GM12875 (cell line): ENCODE measurements at regions not wholly inside any gene's neighbourhood (a gene's known extent, or its start where the extent isn't known, plus 50 kb on each side); places are given as distances from the start of the nearest gene placed in this dataset.

Source experiments
- H3K4me3 ChIP-seq: one replicate; pipeline ENCODE4 v1.5.1; 2011; ENCODE audit warnings: low read depth, low read length, control low read depth
- TF ChIP-seq, protein P1 (sequence below): IDR thresholded peaks from 2 replicates; pipeline ENCODE4 v1.5.1; 2011; ENCODE audit warnings: low read depth, mild to moderate bottlenecking, control low read depth, inconsistent platforms, low read length, moderate library complexity, borderline replicate concordance; ENCODE audit not compliant: insufficient read depth

DNA sequence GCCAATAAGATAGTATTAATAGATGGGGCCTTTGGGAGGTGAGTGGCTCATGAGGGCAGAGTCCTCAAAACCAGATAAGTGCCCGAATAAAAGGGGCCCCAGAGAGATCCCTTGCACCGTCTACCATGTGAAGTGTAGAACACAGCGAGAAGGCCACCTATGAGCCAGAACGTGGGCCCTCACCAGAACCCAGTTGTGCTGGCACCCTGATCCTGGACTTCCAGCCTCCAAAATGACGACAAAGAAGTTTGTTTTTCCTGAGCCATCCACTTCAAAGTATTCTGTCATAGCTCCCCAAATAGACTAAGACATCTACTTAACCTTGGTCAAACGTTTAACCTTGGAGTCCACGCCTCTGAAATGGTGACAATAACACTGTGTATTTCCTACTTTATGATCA, 158.1 kb downstream of the EFNB2 start:
- no peak overlapping the region for H3K4me3 ChIP-seq
- TF ChIP-seq, protein P1, sequence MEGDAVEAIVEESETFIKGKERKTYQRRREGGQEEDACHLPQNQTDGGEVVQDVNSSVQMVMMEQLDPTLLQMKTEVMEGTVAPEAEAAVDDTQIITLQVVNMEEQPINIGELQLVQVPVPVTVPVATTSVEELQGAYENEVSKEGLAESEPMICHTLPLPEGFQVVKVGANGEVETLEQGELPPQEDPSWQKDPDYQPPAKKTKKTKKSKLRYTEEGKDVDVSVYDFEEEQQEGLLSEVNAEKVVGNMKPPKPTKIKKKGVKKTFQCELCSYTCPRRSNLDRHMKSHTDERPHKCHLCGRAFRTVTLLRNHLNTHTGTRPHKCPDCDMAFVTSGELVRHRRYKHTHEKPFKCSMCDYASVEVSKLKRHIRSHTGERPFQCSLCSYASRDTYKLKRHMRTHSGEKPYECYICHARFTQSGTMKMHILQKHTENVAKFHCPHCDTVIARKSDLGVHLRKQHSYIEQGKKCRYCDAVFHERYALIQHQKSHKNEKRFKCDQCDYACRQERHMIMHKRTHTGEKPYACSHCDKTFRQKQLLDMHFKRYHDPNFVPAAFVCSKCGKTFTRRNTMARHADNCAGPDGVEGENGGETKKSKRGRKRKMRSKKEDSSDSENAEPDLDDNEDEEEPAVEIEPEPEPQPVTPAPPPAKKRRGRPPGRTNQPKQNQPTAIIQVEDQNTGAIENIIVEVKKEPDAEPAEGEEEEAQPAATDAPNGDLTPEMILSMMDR: no peak

DNA sequence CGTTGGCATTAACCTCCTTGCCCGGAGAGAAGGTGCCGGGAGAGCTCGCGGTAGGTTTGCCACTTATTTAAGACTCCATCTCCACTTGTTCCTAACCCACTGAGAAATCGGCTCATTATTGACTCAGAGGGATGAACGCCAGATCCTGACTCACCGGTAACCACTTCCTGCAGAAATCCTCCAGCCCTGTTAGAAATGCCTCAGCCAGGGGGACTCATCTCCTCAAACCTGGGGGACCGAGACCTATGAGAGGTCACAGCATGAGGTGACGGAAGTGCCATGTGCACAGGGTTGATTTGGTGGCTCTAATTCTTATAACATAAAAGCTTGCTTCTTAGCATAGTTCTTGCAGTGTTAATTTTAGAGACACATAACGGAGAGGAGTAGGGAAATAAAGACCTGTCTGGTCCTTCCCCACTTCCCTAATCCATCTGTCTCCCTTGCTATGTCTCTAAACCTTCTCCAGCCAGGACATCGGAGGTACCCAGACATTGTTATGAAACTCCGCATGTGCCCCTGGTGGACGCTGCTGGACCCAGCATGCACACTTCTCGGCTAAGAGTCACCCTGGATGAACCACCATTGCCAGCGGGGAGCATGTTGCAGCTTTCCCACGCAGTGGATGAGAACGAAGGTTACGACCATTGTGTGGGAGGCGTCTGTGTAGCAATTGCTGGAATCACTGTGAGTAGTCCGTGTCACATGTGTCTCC, 158.9 kb downstream of the EFNB2 start:
- TF ChIP-seq, protein P1: no peak
- no peak overlapping the region for H3K4me3 ChIP-seq

DNA sequence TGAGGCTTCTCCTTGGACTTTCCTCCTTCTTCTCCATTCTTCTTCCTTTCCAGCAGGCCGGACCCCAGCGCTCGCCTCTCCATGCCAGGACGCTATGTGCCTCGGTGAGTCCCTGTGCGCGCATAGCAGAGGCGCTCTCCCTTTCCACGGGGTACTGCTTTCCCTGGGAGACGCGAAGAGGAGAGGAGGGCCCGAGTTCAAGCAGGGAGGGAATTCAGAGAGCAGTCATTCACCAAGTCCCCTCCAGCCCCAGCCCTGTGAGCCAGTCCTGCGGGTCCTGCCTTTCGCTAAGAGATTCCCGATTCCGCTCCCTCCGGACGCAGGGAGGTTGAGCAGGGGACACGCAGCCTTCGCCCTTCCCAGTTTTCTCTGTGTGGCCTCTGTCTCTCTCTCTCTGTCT, 160.4 kb downstream of the EFNB2 start:
- H3K4me3 ChIP-seq: no peak overlapping the region
- TF ChIP-seq, protein P1: no peak

DNA sequence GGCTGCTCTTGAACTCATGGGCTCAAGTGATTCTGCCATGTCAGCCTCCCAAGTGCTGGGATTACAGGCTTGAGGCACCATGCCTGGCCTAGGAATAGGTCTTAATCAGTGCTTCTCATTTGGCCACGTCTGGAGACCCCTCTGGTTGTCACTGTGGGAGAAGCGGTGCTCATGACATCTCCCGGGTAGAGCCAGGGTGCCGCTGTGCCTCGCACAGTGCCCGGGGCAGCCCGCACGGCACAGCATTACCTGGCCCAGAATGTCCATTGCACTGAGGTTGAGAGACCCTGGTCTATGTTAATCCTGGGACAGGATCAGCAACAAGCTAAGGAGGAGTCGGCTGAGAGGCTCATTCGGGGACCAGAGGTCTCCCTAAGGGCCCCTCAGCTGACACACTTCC, 160.8 kb downstream of the EFNB2 start:
- TF ChIP-seq, protein P1: no peak
- H3K4me3 ChIP-seq: no peak overlapping the region

DNA sequence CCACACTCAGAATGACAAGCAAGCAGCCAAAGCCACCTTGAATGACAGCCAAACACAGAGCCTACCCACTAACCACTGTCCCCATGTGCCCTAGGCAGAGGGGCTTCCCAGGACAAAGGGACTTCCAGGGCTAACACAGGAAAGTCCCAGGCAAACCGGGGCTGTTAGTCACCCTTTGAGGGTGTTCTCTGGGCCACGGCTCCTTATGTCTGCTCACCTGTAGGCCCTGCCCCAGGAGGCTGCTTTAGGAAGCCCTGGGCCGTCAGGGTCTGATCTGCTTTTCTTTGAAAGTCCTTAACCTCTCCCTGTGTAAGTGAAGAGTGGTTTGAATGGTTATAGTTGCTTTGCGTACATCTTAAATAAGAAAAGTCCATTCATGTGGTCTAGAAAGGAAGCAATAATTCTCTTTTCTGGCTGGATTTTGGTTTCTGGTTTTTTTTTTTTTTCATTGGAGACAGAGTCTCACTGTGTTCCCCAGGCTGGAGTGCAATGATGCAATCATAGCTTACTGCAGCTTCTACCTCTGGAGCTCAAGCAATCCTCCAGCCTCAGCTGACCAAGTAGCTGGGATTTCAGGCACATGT, 161.4 kb downstream of the EFNB2 start:
- H3K4me3 ChIP-seq: no peak overlapping the region
- TF ChIP-seq, protein P1: no peak

DNA sequence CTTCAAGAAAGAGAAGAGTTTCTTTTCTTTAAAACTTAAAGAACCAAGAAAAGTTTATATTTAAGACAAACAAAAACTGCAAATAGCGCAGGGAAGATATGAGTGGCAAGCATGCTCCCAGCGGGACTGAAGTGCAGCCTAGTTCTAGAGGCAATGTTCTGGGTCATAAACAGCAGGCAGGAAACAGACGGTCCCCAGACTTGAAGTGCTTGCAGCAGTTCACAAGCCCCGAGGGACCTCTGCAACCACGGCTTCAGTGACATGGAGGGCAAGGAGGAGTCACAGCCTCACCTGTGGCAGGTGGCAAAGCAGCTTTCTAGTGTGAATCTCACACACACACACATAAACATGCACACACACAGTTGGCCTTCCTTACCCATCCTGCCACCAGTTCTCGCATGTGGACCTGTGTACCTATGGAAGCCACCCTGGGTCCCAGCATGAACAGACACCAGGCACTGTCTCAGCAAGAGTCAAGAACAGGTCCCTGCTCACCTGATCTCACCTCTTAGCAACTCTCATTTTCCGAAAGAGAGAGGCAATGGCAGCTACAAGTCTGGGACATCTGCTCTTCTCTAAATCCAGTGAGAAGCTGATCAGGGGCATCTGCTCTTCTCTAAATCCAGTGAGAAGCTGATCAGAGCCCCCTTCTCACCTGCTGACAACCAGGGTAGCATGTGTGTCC, 162.0 kb downstream of the EFNB2 start:
- TF ChIP-seq, protein P1: no peak
- H3K4me3 ChIP-seq: no peak overlapping the region
